GM10266 (cell line): ENCODE measurements at regions not wholly inside any gene's neighbourhood (a gene's known extent, or its start where the extent isn't known, plus 50 kb on each side); places are given as distances from the start of the nearest gene placed in this dataset.

Experiments
- DNase-seq: peaks from one replicate; pipeline ENCODE4 v3.0.0; 2012; ENCODE audit errors: extremely low spot score
- TF ChIP-seq, protein P1 (sequence below): IDR thresholded peaks from 2 replicates; pipeline ENCODE4 v1.5.1; 2012; ENCODE audit warnings: mild to moderate bottlenecking, low read depth; ENCODE audit not compliant: control insufficient read depth, insufficient read depth; ENCODE audit errors: missing control alignments

DNA sequence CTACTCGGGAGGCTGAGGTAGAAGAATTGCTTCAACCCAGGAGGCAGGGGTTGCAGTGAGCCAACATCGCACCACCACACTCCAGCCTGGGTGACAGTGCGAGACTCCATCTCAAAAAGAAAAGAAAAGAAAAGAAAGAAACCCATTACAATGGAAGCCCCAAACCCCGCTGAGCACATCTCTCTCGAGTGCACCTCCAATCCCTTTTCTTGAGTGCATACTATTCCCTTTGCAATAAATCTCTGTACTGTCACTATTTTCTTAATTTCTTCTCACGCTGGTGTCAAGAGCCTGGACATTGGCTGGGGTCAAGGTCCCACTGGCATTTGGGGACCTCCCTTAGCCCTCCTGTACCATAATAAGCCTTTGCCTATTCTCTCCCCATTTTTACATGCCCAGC, 398.4 kb upstream of the EEF2KMT start:
- DNase-seq = no peak
- TF ChIP-seq, protein P1, sequence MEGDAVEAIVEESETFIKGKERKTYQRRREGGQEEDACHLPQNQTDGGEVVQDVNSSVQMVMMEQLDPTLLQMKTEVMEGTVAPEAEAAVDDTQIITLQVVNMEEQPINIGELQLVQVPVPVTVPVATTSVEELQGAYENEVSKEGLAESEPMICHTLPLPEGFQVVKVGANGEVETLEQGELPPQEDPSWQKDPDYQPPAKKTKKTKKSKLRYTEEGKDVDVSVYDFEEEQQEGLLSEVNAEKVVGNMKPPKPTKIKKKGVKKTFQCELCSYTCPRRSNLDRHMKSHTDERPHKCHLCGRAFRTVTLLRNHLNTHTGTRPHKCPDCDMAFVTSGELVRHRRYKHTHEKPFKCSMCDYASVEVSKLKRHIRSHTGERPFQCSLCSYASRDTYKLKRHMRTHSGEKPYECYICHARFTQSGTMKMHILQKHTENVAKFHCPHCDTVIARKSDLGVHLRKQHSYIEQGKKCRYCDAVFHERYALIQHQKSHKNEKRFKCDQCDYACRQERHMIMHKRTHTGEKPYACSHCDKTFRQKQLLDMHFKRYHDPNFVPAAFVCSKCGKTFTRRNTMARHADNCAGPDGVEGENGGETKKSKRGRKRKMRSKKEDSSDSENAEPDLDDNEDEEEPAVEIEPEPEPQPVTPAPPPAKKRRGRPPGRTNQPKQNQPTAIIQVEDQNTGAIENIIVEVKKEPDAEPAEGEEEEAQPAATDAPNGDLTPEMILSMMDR = no peak

DNA sequence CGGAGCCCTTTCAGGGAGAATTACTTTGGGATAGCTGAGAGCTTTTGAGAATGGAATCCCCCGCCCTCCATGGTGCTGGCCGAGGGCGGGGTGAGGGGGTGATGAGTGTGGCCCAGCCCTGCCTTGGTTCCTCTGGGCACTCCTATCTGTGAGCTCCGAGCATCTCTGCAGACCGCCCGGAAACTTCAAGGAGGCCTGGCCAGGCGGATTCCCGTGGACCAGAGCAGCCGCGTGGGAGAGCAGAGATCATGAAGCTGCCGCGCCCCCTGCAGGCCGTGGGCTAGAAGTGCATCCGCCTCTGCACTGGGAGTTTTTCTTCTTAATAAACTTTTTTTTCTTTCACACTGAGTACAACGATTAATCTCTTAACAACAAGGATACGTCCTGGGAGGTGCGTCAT, 392.9 kb upstream of the EEF2KMT start:
- no peak for DNase-seq
- TF ChIP-seq, protein P1 = peak; percentile 44

DNA sequence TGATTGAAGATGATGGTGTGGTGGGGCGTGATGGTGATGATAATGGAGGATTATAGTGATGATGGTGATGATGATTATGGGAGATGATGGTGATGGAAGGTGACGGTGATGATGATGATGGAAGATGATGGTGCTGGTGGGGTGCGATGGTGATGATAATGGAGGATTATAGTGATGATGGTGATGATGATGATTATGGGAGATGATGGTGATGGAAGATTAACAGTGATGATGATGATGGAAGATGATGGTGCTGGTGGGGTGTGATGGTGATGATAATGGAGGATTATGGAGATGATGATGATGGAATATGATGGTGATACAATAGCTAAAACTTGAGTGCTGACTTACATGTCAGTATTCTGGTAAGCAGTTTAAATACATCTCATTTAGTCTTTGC, 391.0 kb upstream of the EEF2KMT start:
- TF ChIP-seq, protein P1 = no peak
- no peak for DNase-seq

DNA sequence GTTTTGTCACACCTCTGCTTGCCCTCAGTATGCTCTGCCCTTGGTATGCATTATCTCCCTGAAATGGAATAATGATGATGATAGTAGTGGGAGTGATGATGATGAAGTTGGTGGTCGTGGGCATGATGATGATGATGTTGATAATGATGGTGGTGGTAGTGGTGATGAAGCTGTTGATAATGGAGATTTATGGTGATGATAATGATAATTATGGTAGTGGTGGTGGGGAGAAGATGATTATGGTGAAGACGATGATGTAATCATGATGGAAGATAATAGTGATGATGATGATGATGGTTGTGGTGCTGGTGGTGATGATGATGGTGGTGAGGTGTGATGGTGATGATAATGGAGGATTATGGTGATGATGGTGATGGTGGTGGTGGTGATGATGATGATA, 390.1 kb upstream of the EEF2KMT start:
- TF ChIP-seq, protein P1 = no peak
- no peak for DNase-seq

DNA sequence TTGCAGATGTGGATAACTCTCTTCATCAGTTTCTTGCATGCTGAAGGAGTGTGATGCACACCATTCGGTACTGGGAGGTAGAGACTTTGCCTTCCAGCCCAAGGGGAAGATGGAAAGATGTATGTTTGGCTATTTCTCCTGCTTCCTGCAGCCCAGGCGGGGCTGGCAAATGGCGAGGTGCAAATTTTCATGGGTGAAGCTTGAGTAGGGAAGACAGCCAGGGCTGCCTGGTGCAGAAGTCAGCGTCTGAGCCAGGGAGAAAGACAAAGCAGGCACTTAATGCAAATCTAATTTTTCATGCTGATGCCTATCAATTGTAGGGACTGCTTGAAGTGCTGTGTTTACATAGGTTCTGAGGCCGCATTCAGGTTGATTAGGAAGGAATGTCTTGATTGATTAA, 384.7 kb upstream of the EEF2KMT start:
- TF ChIP-seq, protein P1 = no peak
- no peak for DNase-seq

DNA sequence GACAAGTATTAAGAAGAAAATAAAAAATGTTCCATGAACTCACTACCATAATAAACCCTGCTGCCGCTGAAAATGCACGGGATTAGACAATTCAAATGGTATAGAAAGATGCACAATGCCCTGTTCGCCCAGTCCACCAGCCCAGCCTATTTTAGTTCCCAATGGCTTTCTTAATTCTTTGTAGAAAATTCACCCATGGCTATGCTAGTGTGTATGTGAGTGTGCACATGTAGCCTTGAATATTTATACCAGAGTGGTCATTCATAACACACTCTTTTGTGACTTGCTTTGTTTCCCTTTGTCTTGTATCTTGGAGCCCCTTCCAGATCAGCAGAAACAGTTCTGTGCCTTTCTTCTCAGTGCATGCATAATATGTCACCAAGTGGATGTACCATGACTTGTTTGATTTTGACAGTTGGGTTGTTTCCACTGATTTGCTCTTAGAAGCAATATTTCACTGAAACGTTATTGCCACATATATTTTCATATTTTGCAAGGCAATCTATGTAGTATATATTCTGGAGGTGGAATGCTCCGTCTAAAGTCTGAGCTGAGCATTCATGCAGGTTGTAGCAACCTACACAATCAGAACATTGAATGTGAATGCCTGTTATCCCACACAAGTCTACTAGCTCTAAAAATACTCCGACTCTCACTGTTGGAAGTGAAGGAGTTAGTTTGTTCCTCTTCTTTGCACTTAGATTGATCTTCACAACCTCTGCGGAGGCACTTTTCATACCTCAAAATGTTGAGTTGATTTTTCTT, 383.0 kb upstream of the EEF2KMT start:
- DNase-seq = no peak
- TF ChIP-seq, protein P1 = no peak

DNA sequence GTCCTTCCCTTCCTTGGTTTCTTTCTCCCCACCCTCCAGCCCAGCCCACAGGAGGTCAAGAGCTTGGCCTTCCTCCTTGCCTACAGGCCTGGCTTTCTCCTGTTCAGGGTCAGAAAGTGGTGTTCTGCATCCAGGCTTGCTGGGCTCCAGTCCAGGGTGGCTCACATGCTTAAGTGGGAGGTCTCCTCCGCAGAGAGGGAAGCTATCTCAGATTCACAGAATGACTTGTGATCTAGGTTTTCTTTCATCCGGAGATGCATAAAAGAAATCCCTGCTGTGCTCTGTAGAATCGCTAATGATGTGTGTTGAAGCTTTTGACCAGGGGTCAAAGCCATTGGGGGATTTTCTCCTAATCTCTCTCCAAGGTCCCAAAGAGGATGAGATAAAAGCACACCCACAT, 382.3 kb upstream of the EEF2KMT start:
- TF ChIP-seq, protein P1 = no peak
- DNase-seq = no peak
